Hypothalamus (tissue), 51 donors: ENCODE measurements at regions not wholly inside any gene's neighbourhood (a gene's known extent, or its start where the extent isn't known, plus 50 kb on each side); places are given as distances from the start of the nearest gene placed in this dataset.

Experiments used
- DNase-seq, 51 donors: peaks; one replicate each; lab custom pipeline; 2025; lab: John Stamatoyannopoulos, UW

DNA sequence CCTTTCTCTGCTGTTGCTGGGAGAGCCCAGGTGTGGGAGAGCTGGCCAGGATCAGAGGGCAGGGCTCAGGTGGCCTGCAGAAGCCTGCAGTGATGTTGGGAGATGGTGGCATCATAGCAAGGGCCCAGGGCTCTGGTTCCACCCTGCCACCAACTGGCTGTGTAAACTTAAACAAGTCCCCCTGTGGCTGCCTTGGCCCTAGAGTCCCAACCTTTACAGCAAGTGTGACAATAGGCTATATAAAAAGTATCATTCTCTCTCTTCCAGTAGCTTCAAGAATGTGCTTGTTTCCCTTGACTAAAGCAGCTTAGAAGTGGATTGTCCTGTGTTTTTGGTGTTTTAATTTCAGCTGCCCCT is 201.8 kb upstream of the E2F8 start:
- DNase-seq: no peak

- peak in 1 of 51 donors; percentile 50 for DNase-seq
Observed at GRCh38 chr11:19441752-19442553, 201.2 kb upstream of the E2F8 start.

DNA sequence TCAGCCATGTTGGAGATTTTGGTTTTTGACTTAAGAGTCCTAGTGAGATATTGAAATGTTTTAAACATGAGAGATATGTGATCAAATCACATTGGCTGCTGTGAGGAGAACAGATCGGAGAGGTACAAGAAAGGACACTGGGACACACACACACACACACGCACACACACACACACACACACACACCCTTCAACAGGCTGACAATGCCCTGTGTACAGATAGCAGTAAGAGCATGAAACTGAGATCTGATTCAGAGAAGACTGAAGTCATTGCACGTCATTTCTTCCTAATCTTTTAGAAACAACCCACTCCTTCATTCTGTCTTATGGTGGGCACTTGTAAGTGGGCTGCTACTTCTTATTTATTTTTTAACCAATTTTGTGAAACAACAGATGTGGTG is 200.5 kb upstream of the E2F8 start:
- DNase-seq: no peak

DNA sequence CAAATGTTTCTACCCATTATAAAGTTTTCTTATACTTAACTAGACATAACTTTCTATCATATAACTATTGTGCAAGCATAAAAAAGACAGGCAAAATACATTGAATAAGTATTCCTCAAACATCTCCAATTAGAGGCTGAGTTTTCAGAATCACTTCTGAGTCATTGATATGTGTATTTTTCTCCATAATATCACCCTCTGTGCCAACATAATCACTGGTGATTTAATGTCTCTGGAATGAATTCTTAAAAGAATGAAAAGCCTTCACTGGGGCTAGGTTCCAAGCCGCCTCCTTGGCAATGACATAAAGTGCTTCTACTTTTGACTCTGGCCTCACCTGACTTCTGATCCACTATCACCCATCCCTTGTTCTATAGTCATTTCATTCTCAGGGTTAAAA is 197.0 kb upstream of the E2F8 start:
- DNase-seq: no peak

DNA sequence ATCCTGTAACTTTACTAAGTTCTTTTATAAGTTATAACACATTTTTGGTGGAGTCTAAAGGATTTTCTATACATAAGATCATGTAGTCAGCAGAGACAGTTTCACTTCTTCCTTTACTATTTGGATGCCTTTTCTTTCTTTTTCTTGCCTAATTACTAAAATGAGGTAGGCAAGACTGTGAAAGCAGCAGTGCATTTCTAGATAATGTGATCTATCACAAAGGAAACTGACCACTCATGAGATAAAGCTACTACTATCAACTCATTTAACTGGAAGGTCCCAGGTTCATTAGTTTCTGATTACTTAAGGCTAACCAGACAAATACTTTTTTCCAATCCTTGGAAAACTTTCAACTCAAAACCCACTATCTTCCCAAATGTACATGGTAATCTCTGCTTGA is 196.2 kb upstream of the E2F8 start:
- no peak for DNase-seq

- DNase-seq: no peak
Observed at GRCh38 chr11:19435306-19435989, 194.7 kb upstream of the E2F8 start.

- DNase-seq: no peak
Observed at GRCh38 chr11:19433791-19434190, 193.0 kb upstream of the E2F8 start.

DNA sequence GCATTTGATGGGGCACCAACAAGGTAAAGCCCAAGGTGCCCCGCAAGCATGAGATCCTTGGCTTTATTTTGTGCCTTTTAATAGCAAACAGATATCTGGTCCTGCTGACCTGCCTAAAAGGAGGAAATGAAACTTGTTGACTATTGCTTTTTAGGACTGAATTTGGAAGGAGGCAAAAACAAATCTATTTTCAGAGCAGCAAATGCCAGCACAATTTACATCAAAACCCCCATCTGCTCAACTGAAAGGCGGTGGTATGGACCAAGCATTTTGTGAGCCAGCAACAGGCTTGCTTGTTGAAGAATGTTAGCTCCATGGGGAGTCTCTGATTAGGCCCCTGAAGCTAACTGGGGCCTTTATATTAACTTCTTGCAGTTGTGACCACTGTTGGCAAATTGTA is 192.6 kb upstream of the E2F8 start:
- DNase-seq: no peak

- DNase-seq: no peak
Observed at GRCh38 chr11:19432370-19433061, 191.8 kb upstream of the E2F8 start.

DNA sequence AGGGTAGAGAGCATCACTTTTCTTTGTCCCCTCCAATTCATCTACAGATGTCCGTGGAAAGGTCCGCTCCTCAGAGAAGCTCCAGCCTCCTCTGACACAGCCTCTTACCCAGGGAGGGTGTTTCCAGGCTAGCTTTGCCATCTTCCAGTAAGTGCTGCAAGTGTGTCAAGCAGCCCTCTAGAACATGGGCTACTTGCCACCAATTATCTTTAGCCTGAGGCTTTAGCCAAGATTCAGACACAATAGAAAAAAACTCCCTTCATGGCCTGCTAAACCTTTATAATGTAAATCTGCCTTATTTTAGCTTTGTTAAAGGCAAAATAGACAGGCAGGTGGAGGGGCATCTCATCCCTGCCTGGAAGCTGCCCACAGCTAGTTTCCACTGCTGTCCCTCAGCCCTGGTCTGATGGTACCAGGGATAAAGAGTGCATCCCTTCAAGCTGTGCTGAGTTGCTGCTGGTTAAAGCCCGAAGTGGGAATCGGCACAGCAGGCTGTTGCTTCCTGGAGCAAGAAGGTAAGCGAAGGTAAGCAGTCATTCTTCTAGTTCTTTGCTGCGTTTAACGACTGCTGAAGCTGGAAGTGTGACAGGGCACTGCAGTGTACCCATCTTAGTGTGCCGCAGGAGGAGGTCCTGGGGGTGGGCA is 190.1 kb upstream of the E2F8 start:
- DNase-seq: peak in 1 of 51 donors; percentile 36

DNA sequence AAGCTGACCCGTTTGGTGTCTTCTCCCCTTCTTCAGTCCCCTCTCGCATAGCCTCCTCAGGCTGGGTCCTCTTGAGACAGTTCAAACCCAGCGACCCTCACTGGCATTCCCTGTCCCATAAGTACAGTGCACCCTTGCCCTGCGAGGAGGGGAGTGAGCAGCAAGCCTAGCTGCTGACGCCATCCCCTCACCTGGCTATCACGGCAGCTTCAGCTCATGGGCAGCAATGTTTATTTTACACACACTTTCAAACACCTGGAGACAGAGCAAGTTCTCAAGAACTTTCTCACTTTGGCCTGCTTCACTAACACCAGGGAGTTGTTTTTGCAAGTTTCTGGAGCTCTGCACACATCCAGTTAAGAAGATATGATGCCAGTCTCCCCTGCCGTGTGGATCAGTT is 189.6 kb upstream of the E2F8 start:
- DNase-seq: no peak

- DNase-seq: no peak
Observed at GRCh38 chr11:19429108-19429760, 188.5 kb upstream of the E2F8 start.

- no peak for DNase-seq
Observed at GRCh38 chr11:19428206-19429002, 187.7 kb upstream of the E2F8 start.

- no peak for DNase-seq
Observed at GRCh38 chr11:19426756-19427403, 186.1 kb upstream of the E2F8 start.

GRCh38 chr11:19426011-19426755 is 185.4 kb upstream of the E2F8 start:
- DNase-seq: no peak

DNA sequence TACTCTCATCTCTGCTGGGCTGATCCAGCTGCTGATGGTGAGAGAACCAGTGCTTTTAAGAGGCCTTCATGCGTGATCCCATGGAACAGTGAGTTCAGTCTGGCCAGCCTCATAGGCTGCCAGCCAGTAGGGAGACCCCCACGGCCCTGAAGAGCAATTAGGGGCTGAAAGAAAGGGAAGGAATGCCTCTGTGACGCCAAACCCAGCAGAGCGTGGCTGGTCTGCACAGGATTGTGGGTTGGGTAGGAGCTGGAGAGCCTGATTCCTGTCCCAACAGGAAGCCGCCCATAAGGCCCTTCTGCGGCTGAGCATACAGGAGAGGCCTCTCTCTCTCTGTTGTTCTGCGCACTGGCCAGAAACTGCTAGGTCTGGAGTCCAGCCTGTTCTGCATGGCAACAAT is 181.5 kb upstream of the E2F8 start:
- no peak for DNase-seq

DNA sequence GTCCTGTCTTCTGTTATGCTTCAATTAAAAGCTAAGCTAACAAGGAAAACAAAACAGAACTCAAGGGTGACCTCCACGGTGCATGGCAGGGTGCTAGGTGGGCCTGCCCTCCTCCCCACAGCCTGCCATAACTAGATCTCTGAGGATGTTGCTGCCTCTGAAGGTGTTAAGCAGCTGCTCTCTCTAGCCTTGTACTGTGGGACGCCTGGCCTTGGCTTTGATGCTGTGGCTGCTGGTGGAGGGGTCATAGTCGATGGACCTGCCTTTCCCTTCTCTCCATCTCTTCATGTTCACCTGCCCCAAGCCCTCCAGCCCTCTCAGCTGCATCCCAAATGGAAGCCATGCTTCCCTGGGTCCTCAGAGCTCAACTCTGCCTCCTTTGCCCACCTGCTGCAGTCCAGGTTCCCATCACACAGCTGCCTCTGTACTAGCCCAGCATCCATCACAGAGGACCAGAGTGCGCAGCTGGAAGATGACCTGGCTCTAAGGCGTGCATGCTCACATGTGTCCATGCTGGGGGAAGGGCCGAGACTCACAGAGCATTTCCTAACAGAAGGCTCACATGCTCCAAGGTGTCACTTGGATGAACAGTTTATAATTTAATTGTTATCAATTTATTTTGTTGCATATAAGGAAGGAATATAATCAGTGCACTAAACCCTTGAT is 180.3 kb upstream of the E2F8 start:
- DNase-seq: no peak

GRCh38 chr11:19419808-19420207 is 179.1 kb upstream of the E2F8 start:
- DNase-seq: no peak
